ENCODE measurements at regions not wholly inside any gene's neighbourhood (a gene's known extent, or its start where the extent isn't known, plus 50 kb on each side); places are given as distances from the start of the nearest gene placed in this dataset.
"Not testable (repeated sequence)": the region's sequence is repeated elsewhere in the genome, so short reads cannot be mapped to it uniquely, and the experiment has no call there.

- no peak for DNase-seq
Observed at GRCh38 chr10:129063212-129063611, 403.8 kb upstream of the MGMT start.

- DNase-seq = no peak
Observed at GRCh38 chr10:129063877-129064276, 403.2 kb upstream of the MGMT start.

DNA sequence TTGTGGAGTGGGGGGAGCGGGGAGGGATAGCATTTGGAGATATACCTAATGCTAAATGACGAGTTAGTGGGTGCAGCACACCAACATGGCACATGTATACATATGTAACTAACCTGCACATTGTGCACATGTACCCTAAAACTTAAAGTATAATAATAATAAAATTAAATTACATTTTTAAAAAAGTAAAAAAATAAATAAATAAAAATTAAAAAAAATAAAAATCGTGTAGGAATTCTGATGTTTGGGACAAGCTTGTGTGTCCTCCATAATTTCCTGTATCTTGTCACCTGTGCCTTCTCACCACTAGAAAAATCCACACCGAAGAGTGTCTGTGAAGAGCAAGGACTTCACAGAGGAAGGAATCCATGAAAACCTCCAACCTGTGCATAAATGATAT is 400.5 kb upstream of the MGMT start:
- not testable (repeated sequence) for DNase-seq

GRCh38 chr10:129071411-129071810 is 395.6 kb upstream of the MGMT start:
- not testable (repeated sequence) for DNase-seq

DNA sequence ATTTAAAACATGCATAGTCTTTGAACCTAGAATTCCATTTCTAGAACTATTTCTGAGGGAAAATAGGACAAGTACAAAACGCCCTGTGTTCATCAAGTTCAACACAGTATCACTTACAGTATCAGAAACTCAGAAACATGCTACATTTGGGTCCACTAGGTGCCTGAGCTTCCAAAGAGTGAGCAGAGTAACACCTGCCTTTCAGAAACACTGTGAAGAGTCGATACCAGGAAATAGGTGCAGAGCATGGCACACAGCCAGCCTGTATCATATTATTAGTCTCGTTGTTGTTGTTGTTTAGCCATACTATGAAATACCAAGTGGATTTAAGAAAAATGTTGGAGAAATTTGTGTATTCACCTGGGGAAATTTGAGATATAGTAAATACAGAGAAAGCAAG is 392.1 kb upstream of the MGMT start:
- no peak for DNase-seq

- DNase-seq = no peak
Observed at GRCh38 chr10:129075508-129075907, 391.5 kb upstream of the MGMT start.

- DNase-seq = no peak
Observed at GRCh38 chr10:129075927-129076326, 391.1 kb upstream of the MGMT start.

DNA sequence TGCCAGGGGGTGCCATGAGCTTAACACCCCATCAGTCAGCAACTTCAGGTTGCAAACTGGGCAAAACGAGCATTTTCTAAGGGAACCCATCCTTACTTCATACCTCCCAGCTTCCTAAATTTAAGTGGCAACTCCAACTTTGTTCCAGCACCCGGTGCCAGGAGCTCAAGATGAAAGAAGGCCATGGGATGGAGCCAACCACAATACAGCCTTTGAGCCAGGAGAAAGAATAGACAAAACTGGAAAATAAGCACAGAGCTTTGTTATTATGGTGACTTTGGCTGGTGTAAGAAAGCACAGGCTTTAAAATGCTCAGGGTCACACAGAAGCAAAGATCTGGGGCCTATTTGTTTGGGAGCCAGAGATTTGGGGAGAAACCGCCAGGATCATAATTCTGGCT is 388.7 kb upstream of the MGMT start:
- no peak for DNase-seq

DNA sequence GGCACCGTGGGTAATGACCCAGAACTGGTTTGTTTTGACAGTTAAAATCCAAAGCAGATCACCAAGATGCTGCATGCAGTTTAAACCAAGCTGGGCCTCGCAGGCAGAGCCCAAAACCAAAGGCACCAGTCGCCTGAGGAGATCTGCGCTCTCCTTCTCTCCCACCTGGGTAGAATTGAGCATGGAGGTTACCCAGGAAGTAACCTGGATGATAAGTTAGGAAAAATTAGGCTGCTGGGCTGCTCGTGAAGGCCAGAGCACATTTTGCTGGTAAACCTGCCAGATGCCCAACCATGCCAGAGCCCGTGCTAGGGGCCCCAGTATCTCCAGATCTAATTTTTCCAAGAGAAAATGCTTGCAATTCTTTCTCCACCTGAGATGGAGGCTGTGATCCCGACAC is 388.3 kb upstream of the MGMT start:
- DNase-seq = no peak

GRCh38 chr10:129079705-129080104 is 387.3 kb upstream of the MGMT start:
- no peak for DNase-seq

- DNase-seq = no peak
Observed at GRCh38 chr10:129085811-129086210, 381.2 kb upstream of the MGMT start.

DNA sequence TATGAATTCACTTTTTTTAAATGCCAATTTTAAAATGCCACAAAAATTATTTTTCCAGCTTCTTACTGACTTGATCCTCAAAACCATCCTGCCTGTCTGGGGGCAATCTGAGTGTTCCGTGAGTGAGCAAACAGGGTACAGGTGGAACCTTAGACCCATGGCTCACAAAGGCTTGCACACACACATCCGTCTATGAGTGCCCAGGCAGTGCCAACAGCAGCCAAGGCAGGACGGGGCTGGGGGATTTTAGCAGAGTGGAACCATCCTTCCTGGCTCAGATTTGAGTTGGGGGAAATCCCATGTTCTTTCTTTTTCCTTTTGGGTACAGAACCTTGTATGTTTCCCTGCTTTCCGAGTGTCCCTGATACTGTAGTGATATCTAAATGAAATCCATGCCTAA is 377.7 kb upstream of the MGMT start:
- no peak for DNase-seq

DNA sequence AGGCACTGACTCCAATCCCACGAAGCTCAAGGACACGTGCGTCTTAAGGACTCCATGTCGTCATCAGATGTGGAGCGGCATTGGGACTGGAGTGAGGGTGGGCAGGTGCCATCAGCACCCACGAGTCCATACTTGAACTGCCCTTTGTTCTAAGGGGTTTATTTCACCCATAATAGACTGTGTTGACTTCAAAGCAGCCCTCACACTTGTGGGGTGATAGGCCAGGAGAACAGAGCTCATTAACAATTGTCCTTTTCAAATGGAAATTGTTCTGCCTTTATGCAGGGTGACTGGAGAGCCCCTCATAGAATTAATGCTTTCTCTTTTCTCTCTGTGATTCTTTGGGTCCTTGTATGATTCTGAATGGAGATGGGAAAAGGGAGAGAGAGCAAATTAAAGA is 376.9 kb upstream of the MGMT start:
- no peak for DNase-seq

DNA sequence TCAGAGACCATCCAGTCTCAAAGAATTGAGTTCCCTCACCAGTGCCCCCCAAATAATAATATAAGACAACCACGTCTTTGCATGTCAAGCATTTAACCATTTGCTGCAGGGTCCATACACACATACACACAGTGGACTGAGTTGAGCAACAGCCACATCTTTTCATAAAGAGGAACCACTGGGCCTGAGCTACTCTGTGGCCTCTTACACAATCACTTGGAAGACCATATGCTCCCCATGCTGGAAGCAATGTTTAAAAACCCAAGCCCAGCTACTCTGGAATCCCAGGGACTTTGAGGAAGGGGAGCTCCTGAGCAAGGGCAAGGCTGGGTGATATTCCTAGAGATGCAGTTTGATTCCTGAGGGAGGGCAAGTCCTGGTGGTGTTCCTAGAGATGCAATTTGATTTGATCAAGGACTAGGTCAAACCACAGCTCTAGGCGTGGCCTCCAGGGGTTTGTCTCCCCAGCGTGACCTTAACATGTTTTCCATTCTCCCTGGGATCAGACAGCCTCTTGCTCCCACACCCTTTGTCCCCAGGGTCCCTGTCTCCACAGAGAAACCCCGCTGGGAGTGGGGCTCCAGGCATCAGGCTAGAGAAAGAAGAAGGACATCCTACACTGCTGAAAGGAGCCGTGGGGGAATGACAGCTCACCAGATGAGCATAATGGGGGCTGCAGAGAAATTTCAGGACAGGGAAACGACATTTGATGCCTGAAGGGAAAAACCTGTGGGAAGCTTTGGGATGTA is 376.2 kb upstream of the MGMT start:
- DNase-seq = no peak

DNA sequence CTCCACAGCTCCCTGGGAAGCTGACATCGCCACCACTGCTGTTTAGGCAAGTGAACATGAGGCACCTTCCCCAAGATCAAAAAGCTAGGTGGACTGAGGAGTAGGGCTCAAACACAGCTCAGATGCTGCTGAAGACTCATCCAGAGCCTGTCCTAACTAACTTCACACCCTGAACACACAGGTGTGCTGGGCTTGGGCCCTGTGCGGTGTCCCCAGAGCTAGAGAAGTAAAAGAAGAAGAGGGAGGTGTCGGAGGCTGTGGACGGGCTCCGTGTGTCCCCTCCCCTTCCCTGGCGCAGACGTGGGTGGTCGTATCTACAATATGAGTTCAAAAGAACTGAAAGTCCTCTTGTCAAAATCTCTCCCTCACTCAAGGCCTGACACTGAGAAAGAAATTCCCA is 373.4 kb upstream of the MGMT start:
- no peak for DNase-seq

DNA sequence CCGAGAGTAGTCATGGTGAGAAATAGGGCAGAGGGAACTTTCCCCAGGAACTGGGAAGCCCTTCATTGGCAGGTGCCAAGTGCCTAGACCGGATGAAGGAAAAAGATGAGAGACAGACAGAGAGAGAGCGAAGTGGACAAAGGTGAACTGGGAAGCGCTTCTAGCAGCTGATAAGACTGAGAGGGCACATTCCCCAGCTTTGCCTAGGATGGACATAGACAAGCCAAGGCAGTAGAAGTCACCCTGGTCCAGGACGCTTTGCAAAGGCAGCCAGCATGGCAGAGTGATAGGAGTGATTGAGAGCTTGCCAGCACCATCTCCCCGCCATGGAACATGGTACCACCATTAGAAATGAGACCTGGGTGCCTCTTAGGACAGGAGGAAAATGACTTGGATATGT is 372.8 kb upstream of the MGMT start:
- DNase-seq = no peak

GRCh38 chr10:129094861-129095260 is 372.2 kb upstream of the MGMT start:
- no peak for DNase-seq

GRCh38 chr10:129095680-129096064 is 371.4 kb upstream of the MGMT start:
- DNase-seq = no peak

DNA sequence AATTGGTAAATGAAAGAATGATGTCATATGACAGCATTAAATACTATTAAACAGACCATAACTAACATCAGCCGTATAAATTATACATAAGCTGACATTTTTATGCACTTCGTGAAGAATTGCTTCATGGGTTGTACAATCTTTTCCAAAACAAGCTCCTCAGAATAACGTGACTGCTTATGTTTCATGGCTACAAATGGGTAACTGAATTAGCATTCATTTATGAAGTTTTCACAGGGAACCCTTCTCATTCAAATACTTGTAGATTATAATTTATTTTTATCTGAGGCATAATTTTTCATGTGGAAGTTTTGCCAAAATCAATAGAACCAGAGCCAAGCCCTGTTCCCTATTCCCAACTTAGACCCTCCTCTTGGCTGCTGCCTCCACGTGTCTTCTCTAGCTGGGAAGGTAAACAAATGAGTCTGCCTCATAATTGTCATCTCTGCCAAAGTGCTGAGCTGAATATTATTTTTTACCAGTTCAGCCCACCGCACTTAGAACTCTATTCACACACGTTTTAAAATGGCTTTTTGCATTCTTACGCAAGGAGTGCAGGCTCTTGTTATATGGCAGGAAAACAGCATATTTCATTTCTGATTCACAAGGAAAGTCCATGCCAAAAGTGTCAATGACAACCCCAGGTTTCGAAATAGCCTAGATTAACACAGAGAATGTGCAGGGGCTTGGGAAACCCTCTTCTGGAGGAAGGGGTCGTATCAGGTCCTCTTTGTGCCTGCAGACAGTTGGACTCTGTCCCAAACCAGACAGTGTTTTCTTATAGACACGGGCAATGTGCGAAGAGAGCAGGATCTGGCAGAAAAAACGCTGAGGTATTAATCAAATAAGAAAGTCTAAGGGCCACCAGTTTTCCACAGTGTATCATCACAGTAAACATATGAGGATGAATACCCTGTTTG is 370.7 kb upstream of the MGMT start:
- DNase-seq = no peak

GRCh38 chr10:129097776-129098330 is 369.2 kb upstream of the MGMT start:
- no peak for DNase-seq

DNA sequence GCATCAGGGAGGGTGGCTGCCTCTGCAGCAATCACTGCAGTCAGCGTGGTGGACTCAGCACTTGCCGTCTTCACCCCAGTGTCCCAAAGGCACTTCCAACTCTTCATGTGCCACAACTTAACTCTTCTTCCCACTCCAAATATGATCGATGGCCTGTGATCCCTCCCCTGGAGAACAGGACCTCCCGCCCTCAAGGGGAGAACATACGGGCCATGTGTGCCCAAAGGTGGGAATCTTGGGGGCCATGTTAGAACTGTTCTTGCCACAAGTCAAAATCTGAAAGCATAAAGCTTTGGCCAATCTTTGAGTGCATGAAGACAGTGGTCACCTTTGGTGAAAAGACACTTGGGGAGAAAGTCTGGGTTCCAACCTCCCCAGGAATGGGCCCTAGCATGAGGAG is 368.5 kb upstream of the MGMT start:
- no peak for DNase-seq

GRCh38 chr10:129099486-129099885 is 367.6 kb upstream of the MGMT start:
- no peak for DNase-seq

GRCh38 chr10:129099992-129100391 is 367.0 kb upstream of the MGMT start:
- no peak for DNase-seq

All from DMS53 (cell line).